ENCODE measurements at regions not wholly inside any gene's neighbourhood (a gene's known extent, or its start where the extent isn't known, plus 50 kb on each side); places are given as distances from the start of the nearest gene placed in this dataset.

GRCh38 chr14:101004954-101005353, 101.4 kb upstream of the RTL1 start:
- no peak for DNase-seq

- DNase-seq: no peak
Measured at GRCh38 chr14:101005447-101005846, 101.9 kb upstream of the RTL1 start.

- DNase-seq: no peak
Measured at GRCh38 chr14:101006008-101006407, 102.5 kb upstream of the RTL1 start.

GRCh38 chr14:101007004-101007614, 103.6 kb upstream of the RTL1 start:
- DNase-seq: no peak

- no peak for DNase-seq
Measured at GRCh38 chr14:101007765-101008164, 104.2 kb upstream of the RTL1 start.

- DNase-seq: no peak
Measured at GRCh38 chr14:101008196-101008595, 104.7 kb upstream of the RTL1 start.

- DNase-seq: no peak
Measured at GRCh38 chr14:101008631-101009336, 105.3 kb upstream of the RTL1 start.

- DNase-seq: no peak
Measured at GRCh38 chr14:101009531-101009930, 106.0 kb upstream of the RTL1 start.

- no peak for DNase-seq
Measured at GRCh38 chr14:101010293-101010692, 106.8 kb upstream of the RTL1 start.

- no peak for DNase-seq
Measured at GRCh38 chr14:101010835-101011234, 107.3 kb upstream of the RTL1 start.

- DNase-seq: no peak
Measured at GRCh38 chr14:101017209-101017608, 113.7 kb upstream of the RTL1 start.

- DNase-seq: no peak
Measured at GRCh38 chr14:101017806-101018560, 114.5 kb upstream of the RTL1 start.

GRCh38 chr14:101018561-101019290, 115.2 kb upstream of the RTL1 start:
- no peak for DNase-seq

GRCh38 chr14:101019541-101019940, 116.0 kb upstream of the RTL1 start:
- DNase-seq: no peak

GRCh38 chr14:101019990-101020710, 116.6 kb upstream of the RTL1 start:
- DNase-seq: no peak

GRCh38 chr14:101020834-101021370, 117.4 kb upstream of the RTL1 start:
- no peak for DNase-seq

GRCh38 chr14:101022121-101022520, 118.6 kb upstream of the RTL1 start:
- DNase-seq: no peak

- no peak for DNase-seq
Measured at GRCh38 chr14:101022916-101023435, 119.5 kb upstream of the RTL1 start.

GRCh38 chr14:101024686-101025085, 121.2 kb upstream of the RTL1 start:
- DNase-seq: no peak

GRCh38 chr14:101025131-101025530, 121.6 kb upstream of the RTL1 start:
- DNase-seq: no peak

GRCh38 chr14:101025696-101026095, 122.2 kb upstream of the RTL1 start:
- DNase-seq: no peak

- DNase-seq: no peak
Measured at GRCh38 chr14:101026341-101026740, 122.8 kb upstream of the RTL1 start.
